NCI-H2029 treated with DMSO at 0.1 percent for 48 hours (cell line): ENCODE measurements at regions not wholly inside any gene's neighbourhood (a gene's known extent, or its start where the extent isn't known, plus 50 kb on each side); places are given as distances from the start of the nearest gene placed in this dataset.
"Not testable (repeated sequence)": the region's sequence is repeated elsewhere in the genome, so short reads cannot be mapped to it uniquely, and the experiment has no call there.

Experiments
- DNase-seq: peaks from one replicate; lab custom pipeline; 2025; lab: John Stamatoyannopoulos, UW

GRCh38 chr11:71126401-71126800, 126.0 kb downstream of the SHANK2 start:
- not testable (repeated sequence) for DNase-seq

DNA sequence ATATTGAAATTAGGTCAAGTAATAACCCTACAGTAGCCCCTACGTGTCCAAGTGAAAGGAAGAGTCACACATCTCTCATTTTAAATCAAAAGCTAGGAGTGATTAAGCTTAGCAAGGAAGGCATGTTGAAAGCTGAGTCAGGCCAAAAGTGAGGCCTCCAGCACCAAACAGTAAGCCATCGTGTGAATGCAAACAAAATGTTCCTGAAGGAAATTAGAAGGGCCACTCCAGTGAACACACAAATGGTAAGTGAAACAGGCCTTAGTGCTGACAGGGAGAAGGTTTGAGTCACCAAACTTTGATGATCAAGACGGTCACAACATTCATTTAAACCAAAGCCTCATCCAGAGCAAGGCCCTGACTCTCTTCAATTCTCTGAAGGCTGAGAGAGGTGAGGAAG, 127.2 kb downstream of the SHANK2 start:
- no peak for DNase-seq

- DNase-seq: no peak
Measured at GRCh38 chr11:71124127-71124526, 128.2 kb downstream of the SHANK2 start.

DNA sequence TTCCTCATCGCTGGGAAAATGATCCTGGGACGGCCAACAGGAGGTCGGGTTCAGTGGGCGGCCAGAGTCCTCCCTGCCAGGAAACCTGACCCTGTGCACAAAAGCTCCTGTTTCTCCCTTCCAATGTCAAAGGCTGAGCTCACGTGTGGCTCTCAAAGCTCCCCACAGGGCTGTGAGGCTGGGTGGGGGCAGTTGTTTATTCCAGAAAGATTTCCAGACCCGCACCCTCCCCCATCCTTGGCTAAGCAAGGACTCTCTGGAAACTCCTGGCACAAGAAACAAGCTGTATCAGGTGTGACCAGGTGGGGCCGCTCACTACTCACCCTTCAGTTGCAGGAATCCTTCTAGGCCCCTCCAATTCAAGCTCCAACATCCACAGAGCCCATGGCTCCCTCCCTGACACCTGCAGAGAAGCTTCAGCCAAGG, 131.9 kb downstream of the SHANK2 start:
- DNase-seq: no peak

DNA sequence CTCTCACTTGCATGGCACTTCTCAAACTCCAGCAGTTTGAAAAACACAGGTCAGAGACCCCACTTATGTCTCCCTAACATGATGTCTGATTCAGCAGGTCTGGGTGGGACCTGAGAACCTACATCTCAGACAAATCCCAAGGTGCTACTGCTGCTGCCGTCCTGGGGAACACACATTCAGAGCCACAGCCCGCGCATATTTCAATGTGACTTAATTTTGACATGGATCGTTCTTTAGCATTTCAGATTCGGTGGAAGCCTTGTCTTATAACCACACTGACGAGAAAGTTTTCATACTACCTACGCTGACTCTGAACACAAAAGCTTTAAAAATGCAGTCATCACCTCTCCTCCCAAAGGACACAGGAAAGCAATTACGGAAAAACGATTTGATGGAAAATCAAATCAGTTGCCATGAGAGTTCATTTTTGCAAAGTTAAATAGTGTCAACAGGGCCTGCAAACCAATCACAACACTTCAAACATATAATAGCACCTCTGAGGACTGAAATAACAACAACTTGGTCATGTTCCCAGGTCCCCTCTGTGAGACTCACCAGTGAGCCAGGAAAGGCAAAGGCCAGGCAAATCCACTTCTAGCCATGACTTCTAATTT, 132.6 kb downstream of the SHANK2 start:
- DNase-seq: no peak

DNA sequence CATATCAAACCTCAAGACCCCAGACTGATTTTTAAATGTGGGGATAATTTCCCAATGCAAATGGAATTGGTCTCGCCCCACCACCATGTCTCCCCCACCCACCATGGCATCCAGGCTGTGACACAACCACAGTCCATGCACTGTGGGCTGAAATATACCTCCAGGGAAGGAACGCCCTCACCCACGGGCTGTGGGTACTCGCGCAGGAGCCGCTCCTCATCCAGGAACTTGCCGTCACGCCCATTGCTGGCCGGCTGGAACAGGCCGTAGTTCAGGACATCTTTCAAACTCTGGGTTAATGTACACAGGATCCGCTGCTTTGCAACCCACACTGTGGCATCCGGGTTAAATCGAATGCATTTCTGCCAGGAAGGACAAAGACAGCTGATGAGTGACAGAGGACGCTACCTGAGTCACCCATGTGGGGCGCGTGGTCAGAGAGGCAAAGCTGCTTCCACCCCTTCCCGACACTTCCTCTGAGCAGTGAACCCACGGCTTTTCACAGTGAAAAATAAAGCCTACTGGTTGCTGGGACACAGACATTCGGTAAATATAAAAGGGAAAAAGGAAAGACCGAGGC, 133.6 kb downstream of the SHANK2 start:
- no peak for DNase-seq

GRCh38 chr11:71117311-71117710, 135.1 kb downstream of the SHANK2 start:
- no peak for DNase-seq

- DNase-seq: no peak
Measured at GRCh38 chr11:71116693-71117040, 135.7 kb downstream of the SHANK2 start.

DNA sequence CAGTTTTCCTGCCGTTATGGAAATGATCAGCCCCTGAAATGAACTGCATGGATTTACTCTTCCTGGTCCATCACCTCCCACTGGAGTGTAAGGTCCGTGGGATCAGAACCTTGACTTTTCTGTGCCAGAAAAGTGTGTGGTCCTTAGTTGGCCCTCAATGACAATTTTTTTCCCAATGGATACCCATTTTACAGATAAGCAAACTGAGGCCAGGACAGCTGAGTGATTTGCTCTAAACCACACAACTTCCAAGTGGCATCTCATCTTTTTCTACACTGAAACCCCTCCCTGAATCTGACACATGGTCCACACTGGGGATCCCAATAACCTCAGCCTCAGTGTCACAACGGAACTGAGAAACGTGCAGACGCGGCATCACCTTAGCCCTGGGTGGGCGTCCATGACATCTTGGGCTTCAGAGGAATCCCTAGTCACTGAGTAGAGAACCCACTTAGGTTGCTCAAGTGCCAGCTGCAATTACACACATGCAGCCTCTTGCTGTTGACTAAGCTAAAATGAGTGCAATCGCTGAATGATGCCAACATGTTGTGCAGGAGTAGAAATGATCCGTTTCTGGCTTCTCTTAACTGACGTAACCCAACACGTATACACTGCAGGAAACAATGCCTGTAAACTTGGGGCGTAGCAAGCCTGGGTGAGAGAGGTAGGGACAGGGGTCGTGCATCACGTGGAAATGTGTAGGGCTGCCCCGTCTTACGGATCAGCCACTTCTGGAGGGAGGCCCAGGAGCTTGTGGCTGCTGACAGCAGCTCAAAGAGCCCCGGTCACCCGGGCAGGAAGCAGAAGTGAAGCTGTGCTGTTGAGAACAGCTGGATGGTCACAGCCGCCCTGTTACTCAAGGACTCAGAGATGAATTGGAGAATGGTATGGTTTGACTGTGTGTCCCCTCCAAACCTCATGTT, 136.3 kb downstream of the SHANK2 start:
- DNase-seq: no peak

DNA sequence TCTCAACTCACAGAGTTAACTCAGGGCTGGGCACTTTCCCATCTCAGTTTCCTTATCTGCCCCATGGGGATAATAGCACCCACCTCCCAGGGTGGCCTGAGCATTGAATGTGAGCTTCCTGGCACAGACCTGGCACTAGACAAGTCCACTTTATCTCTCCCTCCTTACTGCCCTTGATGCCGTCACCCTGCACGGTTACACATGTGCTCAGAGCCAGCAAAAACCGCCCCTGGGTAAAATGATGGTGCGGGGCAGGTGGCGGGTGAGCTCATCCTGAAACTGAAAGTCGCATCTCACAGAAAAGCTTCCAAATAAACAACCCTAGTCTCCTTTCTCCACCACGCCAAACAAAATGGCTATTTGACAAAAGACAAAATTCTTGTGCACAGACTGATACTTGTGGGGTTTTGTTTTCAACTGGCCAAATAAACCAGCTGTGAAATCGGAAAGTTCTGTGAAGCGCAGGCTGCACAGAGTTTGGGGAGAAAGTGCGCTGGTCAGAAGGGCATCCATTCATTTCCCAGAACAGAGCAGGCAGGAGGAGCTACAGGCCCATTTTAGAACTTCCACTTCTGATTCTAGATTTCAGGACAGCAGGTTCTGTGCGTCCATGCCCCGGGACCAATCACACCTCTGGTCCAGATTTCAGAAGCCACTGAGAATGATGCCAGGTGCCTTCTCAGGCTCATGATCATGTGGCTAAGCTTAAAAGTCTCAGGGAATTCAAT, 138.1 kb downstream of the SHANK2 start:
- DNase-seq: no peak

DNA sequence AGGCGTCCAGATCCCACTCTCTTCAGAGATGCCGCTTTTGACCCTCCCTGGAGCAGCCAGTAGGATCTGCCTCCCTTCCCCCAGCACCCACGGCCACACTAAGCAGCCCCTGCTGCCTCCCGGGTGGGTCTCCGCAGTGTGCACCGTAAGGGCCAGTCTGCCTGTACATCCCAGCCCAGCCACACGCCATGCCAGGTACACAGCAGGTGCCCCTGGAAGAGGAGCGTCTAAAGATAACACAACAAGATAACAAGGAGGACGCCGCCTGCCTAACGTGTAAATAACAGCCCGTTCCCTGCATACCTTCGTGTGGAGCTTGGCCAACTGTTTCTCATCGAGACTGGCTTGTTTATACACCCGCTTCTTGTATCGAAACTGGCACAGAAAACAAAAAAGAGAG, 139.4 kb downstream of the SHANK2 start:
- no peak for DNase-seq

DNA sequence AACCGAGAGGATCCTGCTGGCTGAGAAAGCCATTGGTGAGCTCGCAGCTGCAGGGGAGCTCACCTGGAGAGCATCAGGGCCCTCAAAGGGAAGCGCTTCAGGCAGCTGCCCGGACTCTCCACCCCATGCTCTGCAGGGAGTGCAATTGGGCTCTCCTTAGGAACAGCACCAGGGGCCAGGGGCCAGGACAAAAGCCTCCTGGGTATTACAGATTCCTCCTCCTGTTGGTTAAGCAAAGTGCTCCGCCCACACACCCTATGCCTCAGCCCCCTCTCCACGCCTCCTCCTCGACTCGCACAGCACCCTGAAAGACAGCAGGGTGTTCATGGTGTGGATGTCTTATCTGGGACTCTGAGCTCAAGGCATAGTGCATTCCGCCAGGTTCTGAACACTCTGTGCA, 139.9 kb downstream of the SHANK2 start:
- no peak for DNase-seq

DNA sequence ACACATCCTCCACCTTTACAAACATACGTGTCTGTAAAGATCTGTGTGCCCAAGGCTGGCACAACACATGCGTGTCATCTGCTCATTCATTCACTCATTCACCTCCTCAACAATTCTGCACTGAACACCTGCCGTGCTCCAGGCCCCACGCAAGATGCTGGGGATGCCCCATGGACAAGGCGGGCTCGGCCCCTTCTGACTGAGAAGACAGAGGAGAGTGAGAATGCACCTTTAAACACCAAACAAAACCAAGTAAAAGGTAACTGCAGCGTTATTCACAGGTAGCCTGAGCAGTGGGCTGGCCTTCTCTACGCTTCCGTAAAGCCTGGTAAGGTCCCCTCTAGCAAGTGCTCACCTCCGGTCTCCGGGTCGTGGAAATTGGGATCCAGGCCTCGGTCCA, 142.8 kb downstream of the SHANK2 start:
- no peak for DNase-seq

DNA sequence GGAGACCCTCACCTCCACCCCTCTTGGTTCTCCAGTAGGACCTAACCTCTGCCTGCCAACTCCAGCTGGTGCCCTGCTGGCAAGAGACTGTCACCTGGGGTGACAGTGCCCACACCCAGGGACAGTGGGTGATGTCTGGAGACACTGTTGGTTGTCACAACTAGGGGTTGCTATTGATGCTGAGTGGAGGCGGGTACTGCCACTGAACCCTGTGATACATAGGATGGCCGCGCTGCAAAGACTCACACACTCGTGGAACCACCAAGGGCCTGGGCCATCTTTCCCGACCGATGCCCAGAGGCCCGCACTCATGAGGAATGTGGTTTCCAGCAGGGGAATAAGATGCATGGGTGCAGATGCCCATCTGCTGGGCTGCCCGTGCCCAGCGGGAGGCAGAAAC, 143.2 kb downstream of the SHANK2 start:
- no peak for DNase-seq

- no peak for DNase-seq
Measured at GRCh38 chr11:71108013-71108865, 144.1 kb downstream of the SHANK2 start.

DNA sequence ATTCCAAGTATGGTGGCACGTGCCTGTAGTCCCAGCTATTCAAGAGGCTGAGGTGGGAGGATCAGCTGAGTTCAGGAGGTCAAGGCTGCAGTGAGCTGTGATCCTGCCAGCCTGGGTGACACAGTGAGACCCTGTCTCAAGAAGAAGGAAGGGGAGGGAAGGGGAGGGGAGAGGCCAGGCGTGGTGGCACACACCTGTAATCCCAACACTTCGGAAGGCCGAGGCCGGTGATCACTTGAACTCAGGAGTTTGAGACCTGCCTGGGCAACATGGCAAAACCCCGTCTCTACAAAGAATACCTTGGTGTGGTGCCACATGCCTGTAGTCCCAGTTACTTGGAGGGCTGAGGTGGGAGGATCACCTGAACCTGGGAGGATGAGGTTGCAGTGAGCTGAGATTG, 145.7 kb downstream of the SHANK2 start:
- no peak for DNase-seq

DNA sequence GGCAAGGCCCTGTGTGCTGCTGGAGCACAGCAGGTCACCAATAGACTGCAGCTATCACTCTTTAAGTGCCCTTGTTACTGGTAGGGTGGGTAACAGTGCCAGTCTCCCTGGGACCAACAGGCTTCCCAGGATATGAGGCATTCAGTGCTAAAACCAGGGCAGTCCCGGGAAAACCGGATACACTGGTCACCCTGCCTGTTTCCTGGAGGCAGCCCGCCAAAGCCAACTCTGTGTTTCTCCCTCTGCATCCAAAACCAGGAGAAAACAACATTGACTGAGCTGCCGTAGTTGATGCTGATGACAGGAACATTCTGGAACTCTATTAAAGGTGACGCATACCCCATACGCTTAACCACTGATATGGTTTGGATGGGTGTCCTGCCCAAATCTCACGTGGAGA, 149.1 kb downstream of the SHANK2 start:
- no peak for DNase-seq

- DNase-seq: no peak
Measured at GRCh38 chr11:71102251-71102995, 150.0 kb downstream of the SHANK2 start.

GRCh38 chr11:71101606-71102005, 150.8 kb downstream of the SHANK2 start:
- DNase-seq: no peak

- no peak for DNase-seq
Measured at GRCh38 chr11:71101046-71101445, 151.3 kb downstream of the SHANK2 start.

DNA sequence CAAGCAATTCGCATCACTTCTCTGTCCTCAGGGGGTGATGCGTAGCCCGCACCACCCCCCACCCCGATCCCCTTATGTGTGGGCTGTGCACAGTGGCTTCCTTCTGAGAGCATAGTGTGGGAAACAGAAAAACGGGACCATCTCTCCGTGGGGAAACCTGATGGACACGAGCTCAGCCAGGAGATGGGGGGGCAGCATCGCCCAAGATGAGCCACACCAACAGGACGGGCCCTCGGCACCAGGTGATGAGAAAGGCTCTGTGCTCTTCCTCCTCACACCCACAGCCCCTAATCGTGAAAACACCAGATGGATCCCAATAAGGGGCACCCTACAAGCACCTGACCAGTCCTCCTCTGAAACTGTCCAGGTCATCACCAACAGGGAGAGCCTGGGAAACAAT, 153.6 kb downstream of the SHANK2 start:
- no peak for DNase-seq
